ENCODE measurements at regions not wholly inside any gene's neighbourhood (a gene's known extent, or its start where the extent isn't known, plus 50 kb on each side); places are given as distances from the start of the nearest gene placed in this dataset.

GRCh38 chr5:88401228-88401627, 132.6 kb upstream of the TMEM161B start:
- no peak for TF ChIP-seq CTCF (IDR thresholded peaks at IDR 0.05 in 2 of 3, conservative IDR thresholded peaks at IDR 0.05 in 1 of 3; ENCODE audit: borderline replicate concordance in 1 of 3, insufficient read depth in 1 of 3, low read depth in 2 of 3, low read length in 2 of 3)
- TF ChIP-seq POLR2A (IDR thresholded peaks at IDR 0.05; ENCODE audit: borderline replicate concordance, extremely low read depth, insufficient read depth, insufficient read length): no peak
- TF ChIP-seq EZH2phosphoT487 (IDR thresholded peaks at IDR 0.05; ENCODE audit: borderline replicate concordance): no peak
- TF ChIP-seq SP1 (IDR thresholded peaks at IDR 0.05; ENCODE audit: low read depth): no peak
- no peak for TF ChIP-seq REST (IDR thresholded peaks at IDR 0.05; ENCODE audit: low read depth)
